Smooth muscle cell (in vitro differentiated cells): ENCODE measurements at regions not wholly inside any gene's neighbourhood (a gene's known extent, or its start where the extent isn't known, plus 50 kb on each side); places are given as distances from the start of the nearest gene placed in this dataset.

ENCODE experiments used
- DNase-seq: peaks from one replicate; lab custom pipeline; 2025; ENCODE audit not compliant: unreplicated experiment; lab: John Stamatoyannopoulos, UW
- H2AFZ ChIP-seq: fragments of 200-600 bp; sonication (generic); 2 replicates; pipeline ENCODE4 v1.6.0; 2016; ENCODE audit warnings: antibody characterized with exemption, low read depth, mild to moderate bottlenecking
- H3F3A ChIP-seq: fragments of 200-600 bp; sonication (generic); 2 replicates; pipeline ENCODE4 v1.6.0; 2017; ENCODE audit warnings: antibody characterized with exemption, low read depth
- H3K27ac ChIP-seq: fragments of 200-600 bp; sonication (generic); 2 replicates; pipeline ENCODE4 v1.5.1; 2016; ENCODE audit warnings: low read depth, mild to moderate bottlenecking
- H3K27me3 ChIP-seq: fragments of 200-600 bp; sonication (generic); 2 replicates; pipeline ENCODE4 v1.6.1; 2016; ENCODE audit warnings: low read depth, mild to moderate bottlenecking
- H3K36me3 ChIP-seq: fragments of 200-600 bp; sonication (generic); 2 replicates; pipeline ENCODE4 v1.5.1; 2016; ENCODE audit warnings: low read depth
- H3K4me1 ChIP-seq: fragments of 200-600 bp; sonication (generic); 2 replicates; pipeline ENCODE4 v1.5.1; 2016; ENCODE audit warnings: low read depth
- H3K4me2 ChIP-seq: fragments of 200-600 bp; sonication (generic); 2 replicates; pipeline ENCODE4 v1.6.0; 2016; ENCODE audit warnings: mild to moderate bottlenecking
- H3K4me3 ChIP-seq: fragments of 200-600 bp; sonication (generic); 2 replicates; pipeline ENCODE4 v1.5.1; 2016; ENCODE audit warnings: mild to moderate bottlenecking
- H3K79me2 ChIP-seq: fragments of 200-600 bp; sonication (generic); 2 replicates; pipeline ENCODE4 v1.6.0; 2016; ENCODE audit warnings: low read depth, mild to moderate bottlenecking
- H3K9ac ChIP-seq: fragments of 200-600 bp; sonication (generic); 2 replicates; pipeline ENCODE4 v1.6.0; 2016; ENCODE audit warnings: low read depth
- H3K9me3 ChIP-seq: fragments of 200-600 bp; sonication (generic); replicated peaks from 2 replicates; pipeline ENCODE4 v1.5.1; 2016; ENCODE audit warnings: low read depth
- H4K20me1 ChIP-seq: fragments of 200-600 bp; sonication (generic); 2 replicates; pipeline ENCODE4 v1.6.0; 2016; ENCODE audit warnings: low read depth
- CTCF ChIP-seq: fragments of 200-600 bp; sonication (generic); IDR thresholded peaks from 2 replicates; pipeline ENCODE4 v1.5.1; 2017; ENCODE audit warnings: borderline replicate concordance, mild to moderate bottlenecking, antibody characterized with exemption; ENCODE audit not compliant: insufficient read depth, poor library complexity, severe bottlenecking
- WGBS: methylation state at CpG from one replicate; pipeline ENCODE4 v1.1.7; 2016; ENCODE audit warnings: low lambda C conversion rate; 5-methylcytosine and 5-hydroxymethylcytosine counted together

- no peak for TF ChIP-seq CTCF
- no peaks in the 10 kb centered on the region for H3K36me3 ChIP-seq
- H4K20me1 ChIP-seq = no peaks in the 10 kb centered on the region
- no peaks in the 10 kb centered on the region for H3K9me3 ChIP-seq
- DNase-seq = no peak
- H3K9ac ChIP-seq = no peak overlapping the region
- 85% methylated on average over 1 of the region's 1 CpG for WGBS
- H3K79me2 ChIP-seq = no peaks in the 10 kb centered on the region
- no peak overlapping the region for H3K4me2 ChIP-seq
- no peak overlapping the region for H3K4me3 ChIP-seq
- H3K27ac ChIP-seq = peak overlapping the region; percentile 49
- H3K27me3 ChIP-seq = no peaks in the 10 kb centered on the region
- H3K4me1 ChIP-seq = no peaks in the 10 kb centered on the region
- no peaks in the 10 kb centered on the region for H3F3A ChIP-seq
- H2AFZ ChIP-seq = no peak overlapping the region
Measured at GRCh38 chr1:194366705-194367104, 1180.3 kb upstream of the B3GALT2 start.

- Histone ChIP-seq H3K4me2 (no peak overlapping the region), H3K79me2 (no peaks in the 10 kb centered on the region), H4K20me1 (no peaks in the 10 kb centered on the region), H3K36me3 (no peaks in the 10 kb centered on the region), H3K27ac (no peak overlapping the region), H3K9me3 (no peaks in the 10 kb centered on the region), H3K27me3 (no peaks in the 10 kb centered on the region), H2AFZ (no peak overlapping the region), H3F3A (no peaks in the 10 kb centered on the region), H3K4me3 (no peak overlapping the region), H3K4me1 (no peaks in the 10 kb centered on the region), H3K9ac (no peak overlapping the region)
- WGBS = 59% methylated on average over 4 of the region's 4 CpGs
- TF ChIP-seq CTCF = no peak
- DNase-seq = no peak
Measured at GRCh38 chr1:194362327-194362726, 1175.9 kb upstream of the B3GALT2 start.

- WGBS = 58% methylated on average over 5 of the region's 5 CpGs
- H2AFZ ChIP-seq = no peak overlapping the region
- no peaks in the 10 kb centered on the region for H4K20me1 ChIP-seq
- no peak overlapping the region for H3K27ac ChIP-seq
- no peak overlapping the region for H3K4me2 ChIP-seq
- H3K27me3 ChIP-seq = no peaks in the 10 kb centered on the region
- no peak overlapping the region for H3K4me3 ChIP-seq
- no peaks in the 10 kb centered on the region for H3K9me3 ChIP-seq
- H3F3A ChIP-seq = no peaks in the 10 kb centered on the region
- no peak for TF ChIP-seq CTCF
- H3K4me1 ChIP-seq = no peaks in the 10 kb centered on the region
- H3K9ac ChIP-seq = no peak overlapping the region
- no peaks in the 10 kb centered on the region for H3K36me3 ChIP-seq
- H3K79me2 ChIP-seq = no peaks in the 10 kb centered on the region
- no peak for DNase-seq
Measured at GRCh38 chr1:194361374-194362131, 1175.1 kb upstream of the B3GALT2 start.

- WGBS = 97% methylated on average over 24 of the region's 26 CpGs
- DNase-seq = no peak
- no peaks in the 10 kb centered on the region for H3K36me3 ChIP-seq
Measured at GRCh38 chr1:194358208-194358581, 1171.8 kb upstream of the B3GALT2 start.

More at GRCh38 chr1:194358208-194358581, 1171.8 kb upstream of the B3GALT2 start:
- no peak for TF ChIP-seq CTCF
- Histone ChIP-seq H3K9me3 (no peaks in the 10 kb centered on the region), H3K27me3 (no peaks in the 10 kb centered on the region), H2AFZ (no peak overlapping the region), H3K4me3 (no peak overlapping the region), H4K20me1 (no peaks in the 10 kb centered on the region), H3K27ac (no peak overlapping the region), H3K4me2 (no peak overlapping the region), H3F3A (no peaks in the 10 kb centered on the region), H3K4me1 (no peaks in the 10 kb centered on the region), H3K79me2 (no peaks in the 10 kb centered on the region), H3K9ac (no peak overlapping the region)
